HG03457 (cell line): ENCODE measurements at regions not wholly inside any gene's neighbourhood (a gene's known extent, or its start where the extent isn't known, plus 50 kb on each side); places are given as distances from the start of the nearest gene placed in this dataset.
"Not testable (repeated sequence)": the region's sequence is repeated elsewhere in the genome, so short reads cannot be mapped to it uniquely, and the experiment has no call there.

Source experiments
- ATAC-seq: cut with Tn5 transposase; IDR thresholded peaks from one replicate; pipeline ENCODE4 v1.9.1; 2021; ENCODE audit warnings: moderate number of reproducible peaks; ENCODE audit not compliant: unreplicated experiment

DNA sequence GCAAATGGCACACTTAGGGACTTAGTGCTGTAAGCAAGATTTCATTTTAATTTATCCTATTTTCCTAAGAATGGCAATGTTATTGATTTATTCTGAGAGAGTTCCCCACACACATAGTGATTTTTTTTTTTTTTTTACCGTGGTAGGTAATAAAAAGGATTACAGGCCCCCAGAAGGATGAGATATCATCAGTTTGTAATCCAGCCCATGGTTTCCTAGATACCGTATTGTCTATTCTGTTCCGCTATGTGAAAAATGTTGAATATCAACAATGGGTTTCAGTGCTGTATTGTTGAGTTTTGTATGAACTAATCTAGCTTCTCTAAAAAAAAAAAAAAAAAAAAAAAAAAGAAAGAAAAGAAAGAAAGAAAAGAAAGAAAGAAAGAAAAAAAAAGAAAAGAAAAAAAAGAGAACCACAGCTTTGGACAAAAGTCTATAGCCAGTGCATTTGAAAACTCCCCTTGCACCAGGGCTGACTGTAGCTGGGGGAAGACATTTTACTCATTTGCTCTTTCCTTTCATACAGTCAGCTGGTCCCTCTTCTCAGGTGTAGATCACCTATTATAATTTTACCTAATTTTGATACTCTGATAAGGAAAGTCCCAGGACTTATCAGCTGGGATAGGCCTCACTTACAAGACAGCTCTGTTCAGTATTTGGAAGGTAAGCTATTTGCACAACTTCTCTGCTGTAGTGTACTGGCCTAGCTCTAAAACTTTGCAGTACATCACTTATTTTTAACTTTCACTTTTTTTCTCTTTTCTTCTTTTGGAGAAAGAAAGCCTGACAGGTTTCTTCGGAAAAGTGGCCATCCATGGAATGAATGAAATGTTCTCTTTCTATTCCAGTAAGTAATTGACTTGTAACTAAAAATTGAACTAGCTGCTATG lies 101.4 kb upstream of the SOX2 start:
- ATAC-seq = no peak

DNA sequence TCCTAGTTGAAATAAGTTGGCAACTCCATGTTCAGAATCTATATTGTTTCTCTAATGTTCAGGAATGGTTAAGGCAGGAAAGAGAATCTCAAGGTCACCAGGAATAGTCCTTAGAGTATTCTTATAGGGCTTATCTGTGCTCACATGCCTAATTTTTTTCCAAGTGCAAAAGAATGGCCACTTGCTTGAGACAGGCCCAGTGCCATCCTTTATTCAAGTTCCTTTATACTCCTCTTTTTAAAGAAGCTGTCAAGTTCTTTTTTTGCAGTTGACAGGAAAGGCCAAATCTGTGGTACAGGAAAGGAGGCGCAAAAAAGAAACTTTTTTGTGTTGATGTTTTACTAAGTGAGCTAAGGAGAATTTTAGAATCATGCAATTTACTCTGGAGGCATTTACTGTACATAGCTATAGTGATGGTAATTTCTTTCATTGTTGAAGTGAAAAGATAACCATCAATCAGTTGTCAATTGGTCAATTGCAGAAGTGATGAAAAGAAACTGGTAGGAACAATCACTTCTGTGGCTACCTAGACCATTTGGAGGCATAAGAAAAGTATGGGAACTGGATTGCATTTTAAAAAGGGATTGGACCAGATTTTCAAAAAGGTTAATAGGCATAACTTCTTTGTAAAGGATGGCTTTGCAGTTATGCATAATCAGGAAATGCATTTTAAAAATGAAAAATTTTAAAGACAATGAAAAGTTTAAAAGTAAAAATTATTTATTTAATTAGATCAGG lies 102.5 kb upstream of the SOX2 start:
- no peak for ATAC-seq

- ATAC-seq = no peak
Measured at GRCh38 chr3:181604267-181604666, 107.5 kb upstream of the SOX2 start.

GRCh38 chr3:181596126-181596525 lies 115.6 kb upstream of the SOX2 start:
- no peak for ATAC-seq

GRCh38 chr3:181590939-181591338 lies 120.8 kb upstream of the SOX2 start:
- ATAC-seq = not testable (repeated sequence)

GRCh38 chr3:181582619-181583018 lies 129.1 kb upstream of the SOX2 start:
- ATAC-seq = no peak

- ATAC-seq = no peak
Measured at GRCh38 chr3:181581656-181582055, 130.1 kb upstream of the SOX2 start.

- no peak for ATAC-seq
Measured at GRCh38 chr3:181578743-181579142, 133.0 kb upstream of the SOX2 start.

DNA sequence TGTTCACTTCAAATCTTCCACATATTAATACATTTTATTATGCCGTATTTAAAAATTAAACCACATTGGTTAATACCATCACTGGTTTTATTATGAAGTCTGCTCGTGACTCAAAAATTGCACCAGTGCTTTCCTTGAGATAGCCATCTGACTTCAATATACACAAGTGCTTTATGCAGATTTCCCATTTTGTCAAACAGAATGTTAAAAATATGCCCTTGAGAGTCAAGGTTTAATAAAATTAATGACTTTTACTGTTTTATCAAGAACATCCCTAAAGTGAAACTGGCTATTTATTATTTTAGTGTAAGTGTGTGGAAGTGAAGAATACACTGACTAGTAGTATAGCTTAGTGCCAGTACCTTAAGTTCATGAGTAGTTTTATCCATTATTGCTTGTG lies 139.3 kb upstream of the SOX2 start:
- no peak for ATAC-seq

DNA sequence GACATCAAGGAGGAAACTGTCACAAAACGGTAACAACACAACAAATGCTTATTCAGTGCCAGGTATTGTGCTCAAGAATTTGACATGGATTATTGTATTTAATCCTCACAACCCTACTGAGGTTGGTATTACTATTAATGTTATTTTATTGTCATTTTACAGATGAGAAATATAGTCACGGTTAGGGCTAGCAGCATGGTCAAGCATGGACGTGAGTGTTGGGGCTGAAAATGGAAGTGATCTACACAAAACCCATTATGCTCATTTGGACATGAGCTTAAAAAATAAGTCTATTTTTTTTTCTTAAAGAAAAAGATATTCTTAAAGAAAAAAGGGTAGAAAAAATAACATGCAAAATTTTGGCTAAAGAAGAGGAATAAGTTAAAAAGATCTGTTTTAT lies 141.3 kb upstream of the SOX2 start:
- no peak for ATAC-seq

DNA sequence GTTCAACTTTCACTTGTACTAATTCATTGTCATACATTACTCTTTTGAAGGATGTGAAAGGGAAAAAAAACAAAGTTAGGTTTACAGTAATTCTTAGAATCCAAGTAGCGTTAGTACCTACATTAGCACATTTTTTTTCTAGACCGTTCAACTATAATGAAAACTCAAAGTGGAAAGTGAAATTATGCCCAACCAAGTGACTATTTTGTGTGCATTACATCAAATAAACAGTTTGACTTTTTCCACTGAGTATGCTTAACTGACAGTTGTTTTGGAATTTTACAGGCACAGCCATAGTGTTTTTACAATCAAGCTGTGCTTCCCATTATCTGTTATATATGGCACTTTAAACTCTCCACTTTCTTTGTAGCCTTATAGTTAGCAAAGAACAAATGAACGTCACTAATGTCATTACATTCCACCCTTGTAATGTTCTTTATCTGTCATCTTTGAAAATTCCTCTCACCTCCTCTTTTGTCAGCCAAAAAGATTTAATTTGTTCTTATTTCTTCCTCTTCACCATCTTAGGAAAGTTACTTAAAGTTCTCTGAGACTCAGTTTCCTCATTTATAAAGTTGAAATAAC lies 142.3 kb upstream of the SOX2 start:
- no peak for ATAC-seq

DNA sequence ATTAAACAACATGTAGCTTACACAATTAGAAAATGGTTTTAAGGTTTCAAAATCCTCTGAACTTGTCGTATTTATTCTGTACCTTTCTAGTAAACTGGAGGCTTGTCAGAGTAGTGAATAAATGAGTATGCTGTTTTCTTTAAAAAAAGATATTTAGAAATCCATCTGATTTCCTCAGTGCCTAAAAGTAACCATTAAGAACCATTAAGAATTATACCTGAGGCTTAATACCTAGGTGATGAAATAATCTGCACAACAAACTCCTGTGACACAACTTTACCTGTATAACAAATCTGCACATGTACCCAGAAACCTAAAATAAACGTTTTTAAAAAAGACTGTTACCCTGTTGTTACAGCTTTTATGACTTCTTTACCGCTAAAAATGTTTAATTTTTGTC lies 143.0 kb upstream of the SOX2 start:
- ATAC-seq = no peak

- ATAC-seq = no peak
Measured at GRCh38 chr3:181568248-181568647, 143.5 kb upstream of the SOX2 start.

- ATAC-seq = no peak
Measured at GRCh38 chr3:181567311-181568075, 144.2 kb upstream of the SOX2 start.

DNA sequence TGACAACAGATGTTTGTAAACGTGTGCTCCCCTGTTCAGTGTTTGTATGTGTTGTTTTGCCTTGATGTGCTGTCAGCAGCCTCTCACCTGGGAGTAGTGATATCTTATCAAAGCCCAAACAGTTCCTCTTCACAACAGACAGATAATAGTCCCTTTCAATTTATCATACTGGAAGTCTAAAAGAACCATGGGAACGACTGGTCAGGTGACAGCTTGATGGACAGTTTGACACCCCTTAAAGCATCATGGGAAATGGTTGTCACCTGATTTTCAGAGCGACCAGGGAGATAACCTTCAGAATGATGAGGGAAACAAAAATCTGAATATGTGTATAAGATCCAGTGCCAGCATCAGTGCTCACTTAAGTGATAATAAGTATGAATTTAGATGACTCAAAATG lies 146.3 kb upstream of the SOX2 start:
- no peak for ATAC-seq

- no peak for ATAC-seq
Measured at GRCh38 chr3:181564222-181564621, 147.5 kb upstream of the SOX2 start.

DNA sequence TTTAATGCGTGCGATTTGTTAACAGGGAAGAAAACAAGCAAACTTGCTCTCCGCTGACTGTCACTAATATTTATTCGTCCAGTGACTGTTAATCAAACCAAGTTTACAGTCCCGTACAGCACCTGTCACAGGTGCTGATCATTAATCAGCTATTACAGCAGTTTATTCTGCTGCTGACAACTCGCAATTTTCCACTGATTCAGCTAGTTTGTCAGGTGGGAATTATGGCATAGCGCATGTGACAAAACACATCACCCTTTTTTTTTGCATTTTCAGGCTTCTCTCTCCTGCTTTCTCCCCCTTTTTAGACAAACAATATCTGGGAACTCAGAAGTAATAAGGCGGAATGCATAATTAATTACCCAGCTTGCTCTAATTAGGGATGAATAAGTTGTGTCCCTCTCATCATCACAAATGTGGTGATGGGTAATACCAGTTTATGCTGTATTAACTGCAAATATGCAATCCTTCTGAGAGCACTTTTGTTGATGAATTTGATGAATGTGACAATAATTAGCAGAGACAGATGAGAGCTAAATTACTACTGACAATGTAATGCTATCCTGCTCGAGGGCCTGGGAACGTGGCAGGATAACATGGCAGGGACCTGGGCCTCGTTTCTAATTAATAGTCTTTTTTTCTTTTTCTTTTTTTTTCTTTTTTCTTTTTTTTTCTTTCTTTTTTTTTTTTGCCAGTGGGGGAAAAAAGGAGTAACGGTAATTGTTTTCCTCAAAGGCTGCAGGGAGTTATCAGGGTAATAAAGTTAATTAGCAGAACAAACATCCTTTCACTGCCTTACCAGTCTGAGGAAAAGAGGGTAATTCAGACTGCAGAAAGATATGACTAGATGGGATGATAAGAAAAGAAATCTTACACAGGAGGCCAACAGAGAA lies 150.3 kb upstream of the SOX2 start:
- ATAC-seq = no peak

GRCh38 chr3:181558870-181559269 lies 152.9 kb upstream of the SOX2 start:
- ATAC-seq = no peak

DNA sequence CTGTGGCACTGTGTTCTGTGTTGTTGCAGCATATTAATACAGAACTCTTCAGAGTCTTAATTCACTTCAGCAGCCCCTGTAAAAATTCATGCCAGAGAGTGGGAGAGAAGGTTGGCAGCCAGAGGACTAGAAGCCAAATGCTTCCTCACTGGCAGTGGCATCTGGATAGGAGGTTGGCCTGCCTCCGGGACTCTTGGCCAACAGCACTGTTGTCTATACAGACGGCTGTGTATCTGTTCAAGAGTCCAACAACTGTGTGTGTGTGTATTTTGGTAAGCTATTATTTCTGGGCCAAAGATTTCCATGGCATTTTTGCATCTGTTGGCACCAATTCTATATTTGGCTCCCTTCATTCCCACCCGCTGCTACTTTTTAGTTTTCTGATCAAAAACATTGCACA lies 156.0 kb upstream of the SOX2 start:
- ATAC-seq = no peak

DNA sequence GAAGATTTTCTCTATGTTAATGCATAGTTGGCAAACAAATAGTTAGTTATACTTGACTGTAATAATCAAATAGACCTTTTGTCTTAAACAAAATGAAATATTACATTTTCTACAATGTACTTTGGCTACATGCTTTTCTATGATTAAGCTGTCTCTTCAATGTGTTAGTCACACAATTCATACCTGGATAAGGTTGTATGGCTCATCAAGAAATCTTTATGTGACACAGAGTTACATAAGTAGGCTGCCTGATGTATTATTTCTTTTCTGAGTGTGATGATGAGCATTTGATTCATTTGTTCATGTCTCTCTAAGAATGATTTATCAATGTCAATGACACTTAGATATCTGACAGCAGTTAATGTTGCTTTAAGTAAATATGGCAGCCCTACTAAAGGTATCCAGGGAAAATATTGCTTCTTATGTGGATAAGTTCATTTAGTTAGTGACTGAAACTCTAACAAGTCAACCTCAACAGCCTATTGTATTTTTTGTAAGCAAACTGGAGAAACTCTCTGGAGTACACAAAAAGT lies 157.4 kb upstream of the SOX2 start:
- ATAC-seq = no peak
